Activated naive CD4-positive, alpha-beta T cell treated with anti-CD3 and anti-CD28 coated beads for 36 hours (primary cell): ENCODE measurements at regions not wholly inside any gene's neighbourhood (a gene's known extent, or its start where the extent isn't known, plus 50 kb on each side); places are given as distances from the start of the nearest gene placed in this dataset.
"Not testable (repeated sequence)": the region's sequence is repeated elsewhere in the genome, so short reads cannot be mapped to it uniquely, and the experiment has no call there.

ENCODE experiments used
- CTCF ChIA-PET: fragments of 350-600 bp; sonication (Branson Sonifier 250); formaldehyde crosslinking; loops from one replicate; lab custom pipeline; 2021; ENCODE audit warnings: antibody characterized with exemption; lab: Charles Lee
- DNase-seq: peaks from one replicate; pipeline ENCODE4 v3.0.0-alpha.2; 2020
- H3K27ac Mint-ChIP-seq: one replicate; pipeline ENCODE4 v1.8.0; 2021; ENCODE audit warnings: mild to moderate bottlenecking, mixed read lengths
- H3K27me3 Mint-ChIP-seq: one replicate; pipeline ENCODE4 v1.8.0; 2021; ENCODE audit warnings: low read depth, mixed read lengths
- H3K36me3 Mint-ChIP-seq: one replicate; pipeline ENCODE4 v1.8.0; 2021; ENCODE audit warnings: low read depth, mixed read lengths
- H3K4me1 Mint-ChIP-seq: one replicate; pipeline ENCODE4 v1.8.0; 2021; ENCODE audit warnings: low read depth, mixed read lengths
- H3K4me3 Mint-ChIP-seq: one replicate; pipeline ENCODE4 v1.8.0; 2021; ENCODE audit warnings: mild to moderate bottlenecking, moderate library complexity, mixed read lengths
- H3K9me3 Mint-ChIP-seq: one replicate; pipeline ENCODE4 v1.8.0; 2021; ENCODE audit warnings: mixed read lengths
- intact Hi-C: fragments of 100-400 bp; cut with micrococcal nuclease; formaldehyde crosslinking; loops from one replicate; pipeline ENCODE4 v1.15.1; 2023

GRCh38 chr5:168125445-168126199, 165.8 kb upstream of the WWC1 start:
- Mint-ChIP-seq H3K4me3 (no peak overlapping the region), H3K9me3 (no peaks in the 10 kb centered on the region), H3K4me1 (peaks cover 19% of the 10 kb centered on the region), H3K36me3 (no peaks in the 10 kb centered on the region), H3K27me3 (peaks cover 6% of the 10 kb centered on the region), H3K27ac (no peak overlapping the region)
- DNase-seq, result no peak
- intact Hi-C loops, result no loop called here
- CTCF ChIA-PET, result no interaction called here

GRCh38 chr5:168126606-168127005, 164.8 kb upstream of the WWC1 start:
- CTCF ChIA-PET, result no interaction called here
- Mint-ChIP-seq H3K27me3 (peaks cover 6% of the 10 kb centered on the region), H3K9me3 (no peaks in the 10 kb centered on the region), H3K4me1 (peaks cover 13% of the 10 kb centered on the region), H3K36me3 (no peaks in the 10 kb centered on the region), H3K27ac (no peak overlapping the region), H3K4me3 (no peak overlapping the region)
- no peak for DNase-seq
- intact Hi-C loops, result no loop called here

- Mint-ChIP-seq H3K27ac (no peak overlapping the region), H3K4me3 (no peak overlapping the region)
Measured at GRCh38 chr5:168128111-168128510, 163.3 kb upstream of the WWC1 start.

GRCh38 chr5:168128557-168128956, 162.9 kb upstream of the WWC1 start:
- no peak for DNase-seq
- no peaks in the 10 kb centered on the region for H3K36me3 Mint-ChIP-seq
- H3K4me3 Mint-ChIP-seq, result no peak overlapping the region
- H3K9me3 Mint-ChIP-seq, result no peaks in the 10 kb centered on the region
- peaks cover 13% of the 10 kb centered on the region for H3K4me1 Mint-ChIP-seq
- H3K27me3 Mint-ChIP-seq, result peaks cover 6% of the 10 kb centered on the region
- H3K27ac Mint-ChIP-seq, result no peak overlapping the region
- intact Hi-C loops, result no loop called here
- CTCF ChIA-PET, result no interaction called here

More at GRCh38 chr5:168128111-168128510, 163.3 kb upstream of the WWC1 start:
- no peaks in the 10 kb centered on the region for H3K9me3 Mint-ChIP-seq
- DNase-seq, result no peak
- intact Hi-C loops, result no loop called here
- H3K36me3 Mint-ChIP-seq, result no peaks in the 10 kb centered on the region
- H3K27me3 Mint-ChIP-seq, result peaks cover 6% of the 10 kb centered on the region
- CTCF ChIA-PET, result no interaction called here
- H3K4me1 Mint-ChIP-seq, result peaks cover 13% of the 10 kb centered on the region

- CTCF ChIA-PET, result interaction anchor here (0.5 kb wide), 1 partner anchor 15 kb away, joined by 3 read pairs; no protein-coding TSS in a partner anchor
- DNase-seq, result no peak
- Mint-ChIP-seq H3K9me3 (no peaks in the 10 kb centered on the region), H3K27ac (no peak overlapping the region), H3K36me3 (no peaks in the 10 kb centered on the region), H3K4me3 (no peak overlapping the region), H3K4me1 (peaks cover 2% of the 10 kb centered on the region), H3K27me3 (peaks cover 10% of the 10 kb centered on the region)
- intact Hi-C loops, result no loop called here
Measured at GRCh38 chr5:168131519-168131918, 159.9 kb upstream of the WWC1 start.

- H3K27me3 Mint-ChIP-seq, result peaks cover 10% of the 10 kb centered on the region
- H3K4me3 Mint-ChIP-seq, result no peak overlapping the region
- no peaks in the 10 kb centered on the region for H3K9me3 Mint-ChIP-seq
- peaks cover 2% of the 10 kb centered on the region for H3K4me1 Mint-ChIP-seq
- no peak overlapping the region for H3K27ac Mint-ChIP-seq
- no peak for DNase-seq
- no peaks in the 10 kb centered on the region for H3K36me3 Mint-ChIP-seq
- intact Hi-C loops, result no loop called here
- CTCF ChIA-PET, result interaction anchor here (0.6 kb wide), 2 partner anchors 325 to 1049 kb away, joined by 3 to 4 read pairs; no protein-coding TSS in a partner anchor
Measured at GRCh38 chr5:168132241-168132641, 159.2 kb upstream of the WWC1 start.

GRCh38 chr5:168135897-168136296, 155.5 kb upstream of the WWC1 start:
- DNase-seq, result no peak
- Mint-ChIP-seq H3K4me3 (no peak overlapping the region), H3K36me3 (no peaks in the 10 kb centered on the region), H3K27me3 (peaks cover 6% of the 10 kb centered on the region), H3K9me3 (no peaks in the 10 kb centered on the region), H3K4me1 (peaks cover 2% of the 10 kb centered on the region), H3K27ac (no peak overlapping the region)
- CTCF ChIA-PET, result interaction anchor here (0.6 to 0.8 kb wide), 2 partner anchors 84 to 164 kb away, joined by 4 to 6 read pairs; no protein-coding TSS in a partner anchor
- intact Hi-C loops, result no loop called here

- CTCF ChIA-PET, result interaction anchor here (0.6 to 0.8 kb wide), 2 partner anchors 83 to 165 kb away, joined by 4 to 6 read pairs; no protein-coding TSS in a partner anchor
- Mint-ChIP-seq H3K27ac (no peak overlapping the region), H3K36me3 (no peaks in the 10 kb centered on the region), H3K9me3 (no peaks in the 10 kb centered on the region), H3K4me3 (no peak overlapping the region), H3K27me3 (peaks cover 6% of the 10 kb centered on the region), H3K4me1 (peaks cover 2% of the 10 kb centered on the region)
- no peak for DNase-seq
- intact Hi-C loops, result no loop called here
Measured at GRCh38 chr5:168136340-168136739, 155.1 kb upstream of the WWC1 start.

- CTCF ChIA-PET, result interaction anchor here (0.6 to 0.8 kb wide), 2 partner anchors 23 to 85 kb away, joined by 3 read pairs; no protein-coding TSS in a partner anchor
- H3K4me1 Mint-ChIP-seq, result peaks cover 2% of the 10 kb centered on the region
- H3K9me3 Mint-ChIP-seq, result no peaks in the 10 kb centered on the region
- DNase-seq, result peak; percentile 8
- no peak overlapping the region for H3K4me3 Mint-ChIP-seq
- intact Hi-C loops, result no loop called here
- H3K27me3 Mint-ChIP-seq, result peaks cover 6% of the 10 kb centered on the region
- H3K36me3 Mint-ChIP-seq, result no peaks in the 10 kb centered on the region
- H3K27ac Mint-ChIP-seq, result no peak overlapping the region
Measured at GRCh38 chr5:168137265-168137664, 154.2 kb upstream of the WWC1 start.

- CTCF ChIA-PET, result no interaction called here
- no peaks in the 10 kb centered on the region for H3K9me3 Mint-ChIP-seq
- no peaks in the 10 kb centered on the region for H3K27me3 Mint-ChIP-seq
- no peak overlapping the region for H3K27ac Mint-ChIP-seq
- intact Hi-C loops, result no loop called here
- H3K4me1 Mint-ChIP-seq, result peaks cover 2% of the 10 kb centered on the region
- no peak for DNase-seq
- H3K4me3 Mint-ChIP-seq, result no peak overlapping the region
- H3K36me3 Mint-ChIP-seq, result no peaks in the 10 kb centered on the region
Measured at GRCh38 chr5:168140241-168140640, 151.2 kb upstream of the WWC1 start.

- no peak overlapping the region for H3K4me3 Mint-ChIP-seq
Measured at GRCh38 chr5:168142402-168142801, 149.0 kb upstream of the WWC1 start.

GRCh38 chr5:168143521-168143920, 147.9 kb upstream of the WWC1 start:
- H3K27me3 Mint-ChIP-seq, intact Hi-C loops, H3K36me3 Mint-ChIP-seq, H3K9me3 Mint-ChIP-seq, H3K4me3 Mint-ChIP-seq, DNase-seq, H3K4me1 Mint-ChIP-seq, H3K27ac Mint-ChIP-seq: not testable (repeated sequence)
- CTCF ChIA-PET, result interaction anchor here (0.6 kb wide), 1 partner anchor 77 kb away, joined by 3 read pairs; no protein-coding TSS in a partner anchor

More at GRCh38 chr5:168142402-168142801, 149.0 kb upstream of the WWC1 start:
- Mint-ChIP-seq H3K4me1 (no peaks in the 10 kb centered on the region), H3K36me3 (no peaks in the 10 kb centered on the region), H3K9me3 (peaks cover 2% of the 10 kb centered on the region), H3K27me3 (peaks cover 3% of the 10 kb centered on the region), H3K27ac (no peak overlapping the region)
- intact Hi-C loops, result no loop called here
- CTCF ChIA-PET, result interaction anchor here (0.6 kb wide), 1 partner anchor 77 kb away, joined by 3 read pairs; no protein-coding TSS in a partner anchor
- no peak for DNase-seq

GRCh38 chr5:168147106-168147505, 144.3 kb upstream of the WWC1 start:
- H3K27me3 Mint-ChIP-seq, result peaks cover 11% of the 10 kb centered on the region
- H3K4me1 Mint-ChIP-seq, result no peaks in the 10 kb centered on the region
- intact Hi-C loops, result no loop called here
- H3K27ac Mint-ChIP-seq, result no peak overlapping the region
- no peaks in the 10 kb centered on the region for H3K36me3 Mint-ChIP-seq
- H3K4me3 Mint-ChIP-seq, result no peak overlapping the region
- no peak for DNase-seq
- CTCF ChIA-PET, result no interaction called here
- peaks cover 2% of the 10 kb centered on the region for H3K9me3 Mint-ChIP-seq
